Psoas muscle (tissue), 7 donors: ENCODE measurements at regions not wholly inside any gene's neighbourhood (a gene's known extent, or its start where the extent isn't known, plus 50 kb on each side); places are given as distances from the start of the nearest gene placed in this dataset.

ENCODE experiments used
- ATAC-seq, 4 donors: fragments of 200-7000 bp; cut with Tn5 transposase; one replicate each; pipeline ENCODE4 v1.9.1; 2020; ENCODE audit warnings: moderate library complexity in 3 of 4, mild to moderate bottlenecking in 2 of 4
- DNase-seq, 2 donors: peaks; one replicate each; pipeline ENCODE4 v3.0.0-alpha.2; 2020
- H3K27ac ChIP-seq: fragments of 200-600 bp; one replicate; pipeline ENCODE4 v1.8.0; 2022
- H3K27me3 ChIP-seq, 3 donors: fragments of 200-600 bp in 1 of 3; one replicate each; pipeline versions ENCODE4 v1.6.1 to v1.8.0; 2013 to 2022; ENCODE audit warnings: low read length in 2 of 3, mild to moderate bottlenecking in 2 of 3, moderate library complexity in 1 of 3; ENCODE audit not compliant: insufficient read depth in 3 of 3
- H3K36me3 ChIP-seq, 2 donors: fragments of 200-600 bp in 1 of 2; one replicate each; pipeline versions ENCODE4 v1.6.1 to v1.8.0; 2013 to 2022; ENCODE audit warnings: low read depth in 1 of 2, mild to moderate bottlenecking in 1 of 2, moderate library complexity in 1 of 2; ENCODE audit not compliant: insufficient read depth in 1 of 2
- H3K4me1 ChIP-seq: fragments of 200-600 bp; one replicate; pipeline ENCODE4 v1.8.0; 2022
- H3K4me3 ChIP-seq: fragments of 200-600 bp; one replicate; pipeline ENCODE4 v1.8.0; 2022; ENCODE audit warnings: mild to moderate bottlenecking
- H3K9me3 ChIP-seq: fragments of 200-600 bp; one replicate; pipeline ENCODE4 v1.8.0; 2022
- WGBS, 3 donors: extraction: QIAGEN DNeasy Blood & Tissue Kit; methylation state at CpG; one replicate each; pipeline versions ENCODE4 v1.1.6 to v1.1.7; 2013; 5-methylcytosine and 5-hydroxymethylcytosine counted together
- intact Hi-C, 2 donors: fragments of 100-400 bp; cut with DNase I; formaldehyde crosslinking; loops; one replicate each; pipeline versions ENCODE4 v1.11.0 to v1.14.2; 2022
- TF ChIP-seq, protein P1 (sequence below): fragments of 200-600 bp; IDR thresholded peaks from one replicate; pipeline ENCODE4 v1.8.0; 2022; ENCODE audit warnings: antibody characterized with exemption
- donor health status: healthy with polysubstance abuse.
- donor health status: DM: no; HTN: no; CAD: no; lungs with moderate emphysema.
- donor health status: Bipolar disorder and iron deficiency.
- donor health status: healthy.
- donor health status: DM: yes; HTN: yes; CAD: no.
- donor health status: DM: no; HTN: no; CAD: no.
- donor health status: DM: yes; HTN: yes; CAD: no.

DNA sequence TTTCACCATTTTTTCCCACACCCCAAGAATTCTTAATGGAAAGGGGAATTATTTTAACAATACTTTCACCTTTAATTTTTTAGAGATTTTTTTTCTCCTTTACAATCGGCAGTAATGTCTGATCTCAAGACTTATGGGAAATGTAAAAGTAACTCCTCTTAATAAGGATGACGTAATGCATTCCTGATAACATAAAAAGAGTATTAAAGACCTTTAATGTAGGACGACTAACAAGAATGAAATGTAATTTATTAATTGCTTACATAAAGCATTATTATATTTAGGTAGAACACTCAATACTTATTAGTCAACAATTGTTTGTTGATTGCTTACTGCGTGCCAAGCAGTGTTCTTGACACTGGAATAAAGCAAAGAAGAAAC, 416.8 kb upstream of the NAALADL2 start:
- H3K36me3 ChIP-seq: no peaks in the 10 kb centered on the region
- peaks cover 9% of the 10 kb centered on the region for H3K4me1 ChIP-seq
- intact Hi-C loops: no loop called here
- DNase-seq (no peak), ATAC-seq (no peak)
- 61 to 62% (median 62%) methylated on average over 4 of the region's 4 CpGs for WGBS, 3 donors
- no peaks in the 10 kb centered on the region for H3K9me3 ChIP-seq
- peak overlapping the region; percentile 98 for H3K27ac ChIP-seq
- H3K4me3 ChIP-seq: peak overlapping the region; percentile 87
- no peaks in the 10 kb centered on the region for H3K27me3 ChIP-seq
- TF ChIP-seq, protein P1, sequence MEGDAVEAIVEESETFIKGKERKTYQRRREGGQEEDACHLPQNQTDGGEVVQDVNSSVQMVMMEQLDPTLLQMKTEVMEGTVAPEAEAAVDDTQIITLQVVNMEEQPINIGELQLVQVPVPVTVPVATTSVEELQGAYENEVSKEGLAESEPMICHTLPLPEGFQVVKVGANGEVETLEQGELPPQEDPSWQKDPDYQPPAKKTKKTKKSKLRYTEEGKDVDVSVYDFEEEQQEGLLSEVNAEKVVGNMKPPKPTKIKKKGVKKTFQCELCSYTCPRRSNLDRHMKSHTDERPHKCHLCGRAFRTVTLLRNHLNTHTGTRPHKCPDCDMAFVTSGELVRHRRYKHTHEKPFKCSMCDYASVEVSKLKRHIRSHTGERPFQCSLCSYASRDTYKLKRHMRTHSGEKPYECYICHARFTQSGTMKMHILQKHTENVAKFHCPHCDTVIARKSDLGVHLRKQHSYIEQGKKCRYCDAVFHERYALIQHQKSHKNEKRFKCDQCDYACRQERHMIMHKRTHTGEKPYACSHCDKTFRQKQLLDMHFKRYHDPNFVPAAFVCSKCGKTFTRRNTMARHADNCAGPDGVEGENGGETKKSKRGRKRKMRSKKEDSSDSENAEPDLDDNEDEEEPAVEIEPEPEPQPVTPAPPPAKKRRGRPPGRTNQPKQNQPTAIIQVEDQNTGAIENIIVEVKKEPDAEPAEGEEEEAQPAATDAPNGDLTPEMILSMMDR: no peak

DNA sequence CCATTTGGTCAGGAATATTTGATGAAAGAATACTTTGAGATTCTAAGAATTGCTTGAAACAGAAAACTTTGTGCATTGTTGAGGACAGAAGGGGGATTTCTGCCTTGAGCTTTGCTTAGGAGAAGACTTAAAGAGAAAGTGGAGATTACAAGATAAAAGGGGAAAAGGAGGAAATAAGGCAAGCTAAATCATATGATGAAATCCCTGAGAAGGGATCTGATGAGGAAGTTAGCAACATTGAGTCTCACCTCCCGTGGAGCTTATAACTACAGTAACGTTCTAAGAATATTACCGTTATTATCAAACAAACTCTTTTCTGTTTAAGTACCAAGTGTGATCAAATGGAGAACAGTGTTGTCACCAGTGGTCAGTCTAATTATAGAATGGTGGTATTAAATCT, 414.7 kb upstream of the NAALADL2 start:
- Histone ChIP-seq H3K27ac (no peak overlapping the region), H3K4me1 (peaks cover 9% of the 10 kb centered on the region), H3K4me3 (no peak overlapping the region), H3K27me3 (no peaks in the 10 kb centered on the region), H3K36me3 (no peaks in the 10 kb centered on the region), H3K9me3 (peaks cover 10% of the 10 kb centered on the region)
- TF ChIP-seq, protein P1: no peak
- DNase-seq: no peak
- no peak for ATAC-seq
- intact Hi-C loops: no loop called here
- WGBS, 3 donors: 33 to 56% (median 40%) methylated on average over 3 of the region's 3 CpGs

DNA sequence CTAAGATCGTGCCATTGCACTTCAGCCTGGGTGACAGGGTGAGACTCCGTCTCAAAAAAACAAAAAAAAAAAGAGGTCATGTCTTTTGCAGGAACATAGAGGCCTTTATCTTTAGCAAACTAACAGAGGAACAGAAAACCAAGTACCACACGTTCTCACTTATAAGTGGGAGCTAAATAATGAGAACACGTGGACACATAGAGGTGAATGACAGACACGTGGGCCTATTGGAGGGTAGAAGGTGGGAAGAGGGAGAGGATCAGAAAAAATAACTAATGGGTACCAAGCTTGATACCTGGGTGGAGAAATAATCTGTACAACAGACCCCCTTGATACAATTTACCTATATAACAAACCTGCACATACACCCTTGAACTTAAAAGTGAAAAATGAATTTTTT, 401.4 kb upstream of the NAALADL2 start:
- H3K4me3 ChIP-seq: no peak overlapping the region
- DNase-seq (no peak), ATAC-seq (no peak)
- peaks cover 7% of the 10 kb centered on the region for H3K9me3 ChIP-seq
- H3K27ac ChIP-seq: no peak overlapping the region
- TF ChIP-seq, protein P1: no peak
- H3K4me1 ChIP-seq: no peaks in the 10 kb centered on the region
- H3K36me3 ChIP-seq: no peaks in the 10 kb centered on the region
- H3K27me3 ChIP-seq: no peaks in the 10 kb centered on the region
- WGBS, 3 donors: 93 to 98% (median 97%) methylated on average over 5 of the region's 5 CpGs
- intact Hi-C loops: no loop called here

DNA sequence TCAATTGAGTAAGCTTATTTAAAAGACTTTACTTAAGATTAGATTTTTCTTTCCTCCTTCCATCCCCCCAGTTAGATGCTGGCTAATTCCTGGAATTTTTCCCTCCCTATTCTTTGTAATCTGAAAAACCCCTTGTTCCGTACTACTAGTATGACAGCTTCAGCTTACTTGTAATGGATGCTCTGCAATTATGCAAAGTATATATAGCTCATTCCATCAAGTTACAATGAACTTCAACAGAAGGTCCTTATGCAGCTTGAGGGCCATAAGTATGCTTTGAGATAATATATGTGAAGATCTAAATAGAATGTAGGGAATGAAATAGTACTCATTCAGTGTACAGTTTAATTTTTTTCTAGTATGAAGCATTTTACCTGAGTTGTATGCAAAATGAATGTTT, 398.3 kb upstream of the NAALADL2 start:
- DNase-seq (no peak), ATAC-seq (no peak)
- 40 to 48% (median 47%) methylated on average over 1 of the region's 1 CpG for WGBS, 3 donors
- H3K4me1 ChIP-seq: no peaks in the 10 kb centered on the region
- TF ChIP-seq, protein P1: no peak
- H3K4me3 ChIP-seq: no peak overlapping the region
- intact Hi-C loops: no loop called here
- H3K27ac ChIP-seq: no peak overlapping the region
- H3K36me3 ChIP-seq: no peaks in the 10 kb centered on the region
- H3K27me3 ChIP-seq: no peaks in the 10 kb centered on the region
- peaks cover 7% of the 10 kb centered on the region for H3K9me3 ChIP-seq

DNA sequence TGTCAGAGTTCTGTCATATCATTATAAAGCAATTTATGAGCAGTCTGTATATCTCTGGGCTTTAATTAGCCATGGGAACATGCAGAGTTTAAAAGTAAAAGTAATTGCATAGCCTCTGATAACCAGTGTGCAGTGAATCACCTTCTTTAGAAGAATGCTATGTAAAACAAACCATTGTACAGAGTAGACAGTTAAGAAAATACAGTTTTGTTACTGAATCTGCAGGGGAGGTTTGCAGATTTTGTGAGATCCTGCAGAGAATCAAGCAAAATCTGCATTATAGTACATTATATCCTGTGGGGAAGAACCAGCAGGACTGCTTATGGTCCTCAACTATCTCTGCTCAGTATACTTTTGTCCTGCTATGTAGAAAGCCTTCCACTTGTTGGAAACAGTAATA, 396.2 kb upstream of the NAALADL2 start:
- Histone ChIP-seq H3K4me3 (no peak overlapping the region), H3K9me3 (no peaks in the 10 kb centered on the region), H3K27ac (no peak overlapping the region), H3K27me3 (no peaks in the 10 kb centered on the region), H3K4me1 (no peaks in the 10 kb centered on the region), H3K36me3 (no peaks in the 10 kb centered on the region)
- no peak for DNase-seq
- intact Hi-C loops: no loop called here
- TF ChIP-seq, protein P1: no peak
- ATAC-seq: no peak
